ENCODE measurements at regions not wholly inside any gene's neighbourhood (a gene's known extent, or its start where the extent isn't known, plus 50 kb on each side); places are given as distances from the start of the nearest gene placed in this dataset.

DNA sequence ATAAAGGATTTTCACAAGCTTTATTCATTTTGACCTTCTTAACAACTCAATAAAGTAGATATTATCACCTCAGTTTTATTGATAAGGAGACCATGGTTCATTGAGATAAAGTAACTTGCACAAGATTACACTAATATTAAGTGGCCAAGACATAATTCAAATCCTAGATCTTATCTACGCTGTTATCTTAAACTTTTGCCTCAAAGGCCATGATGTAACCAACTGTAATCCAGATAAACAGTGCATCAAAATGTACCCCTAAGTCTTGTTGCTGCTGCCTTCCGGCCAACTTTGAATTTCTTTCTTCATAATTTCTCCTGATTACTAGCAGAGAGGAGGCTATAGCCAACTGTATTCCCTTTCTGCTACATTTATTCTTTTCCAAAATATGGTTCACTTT, 1094.8 kb upstream of the PIK3C3 start (continued):
- no peak for TF ChIP-seq CHD1 (IDR thresholded peaks at IDR 0.05; ENCODE audit: low read depth, low read length)
- no peak for TF ChIP-seq CEBPB (IDR thresholded peaks at IDR 0.05; ENCODE audit: low read depth, low read length)
- TF ChIP-seq NANOG (IDR thresholded peaks at IDR 0.05; ENCODE audit: insufficient read depth, low read depth, low read length, poor library complexity, severe bottlenecking) = no peak
- TF ChIP-seq, protein P1, sequence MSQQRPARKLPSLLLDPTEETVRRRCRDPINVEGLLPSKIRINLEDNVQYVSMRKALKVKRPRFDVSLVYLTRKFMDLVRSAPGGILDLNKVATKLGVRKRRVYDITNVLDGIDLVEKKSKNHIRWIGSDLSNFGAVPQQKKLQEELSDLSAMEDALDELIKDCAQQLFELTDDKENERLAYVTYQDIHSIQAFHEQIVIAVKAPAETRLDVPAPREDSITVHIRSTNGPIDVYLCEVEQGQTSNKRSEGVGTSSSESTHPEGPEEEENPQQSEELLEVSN (IDR thresholded peaks at IDR 0.05) = no peak

Data from H1 (cell line).